GM23338 (cell line): ENCODE measurements at regions not wholly inside any gene's neighbourhood (a gene's known extent, or its start where the extent isn't known, plus 50 kb on each side); places are given as distances from the start of the nearest gene placed in this dataset.

Source experiments
- ATAC-seq: fragments of 200-7000 bp; cut with Tn5 transposase; 3 replicates; pipeline ENCODE4 v1.9.1; 2020
- DNase-seq: peaks from one replicate; pipeline ENCODE4 v3.0.0-alpha.2; 2015; ENCODE audit warnings: low spot score
- H2AFZ ChIP-seq: fragments of 200-600 bp; sonication (generic); 2 replicates; pipeline ENCODE4 v1.8.0; 2016; ENCODE audit warnings: antibody characterized with exemption, mild to moderate bottlenecking, moderate library complexity
- H3F3A ChIP-seq: fragments of 200-600 bp; sonication (generic); replicated peaks from 2 replicates; pipeline ENCODE4 v1.8.0; 2017; ENCODE audit warnings: antibody characterized with exemption, mixed run types, low read depth
- H3K27ac ChIP-seq: fragments of 200-600 bp; sonication (generic); 2 replicates; pipeline ENCODE4 v1.6.1; 2016; ENCODE audit warnings: low read depth
- H3K27me3 ChIP-seq: fragments of 200-600 bp; sonication (generic); 2 replicates; pipeline ENCODE4 v1.8.0; 2016; ENCODE audit warnings: mild to moderate bottlenecking, mixed run types, moderate library complexity; ENCODE audit not compliant: insufficient read depth
- H3K36me3 ChIP-seq: fragments of 200-600 bp; sonication (generic); 2 replicates; pipeline ENCODE4 v1.8.0; 2016; ENCODE audit warnings: mild to moderate bottlenecking; ENCODE audit not compliant: insufficient read depth
- H3K4me1 ChIP-seq: fragments of 200-600 bp; sonication (generic); 2 replicates; pipeline ENCODE4 v1.8.0; 2016; ENCODE audit warnings: mild to moderate bottlenecking, moderate library complexity; ENCODE audit not compliant: insufficient read depth
- H3K4me2 ChIP-seq: fragments of 200-600 bp; sonication (generic); 2 replicates; pipeline ENCODE4 v1.7.1; 2017; ENCODE audit warnings: mixed run types
- H3K4me3 ChIP-seq: fragments of 200-600 bp; sonication (generic); 2 replicates; pipeline ENCODE4 v1.6.1; 2016; ENCODE audit warnings: mixed run types
- H3K79me2 ChIP-seq: fragments of 200-600 bp; sonication (generic); replicated peaks from 2 replicates; pipeline ENCODE4 v1.8.0; 2017; ENCODE audit warnings: mild to moderate bottlenecking; ENCODE audit not compliant: insufficient read depth
- H3K9me2 ChIP-seq: fragments of 200-600 bp; sonication (generic); 2 replicates; pipeline ENCODE4 v1.8.0; 2017; ENCODE audit not compliant: insufficient read depth
- H4K20me1 ChIP-seq: fragments of 200-600 bp; sonication (generic); replicated peaks from 2 replicates; pipeline ENCODE4 v1.8.0; 2017; ENCODE audit warnings: mild to moderate bottlenecking; ENCODE audit not compliant: insufficient read depth
- H3K27ac Mint-ChIP-seq: 2 replicates; pipeline ENCODE4 v1.8.0; 2020; ENCODE audit warnings: inconsistent platforms, mild to moderate bottlenecking, moderate library complexity, mixed read lengths
- H3K27me3 Mint-ChIP-seq: 3 replicates; pipeline ENCODE4 v1.8.0; 2022; ENCODE audit warnings: low read depth, mild to moderate bottlenecking, moderate library complexity, mixed read lengths, inconsistent platforms; ENCODE audit not compliant: insufficient read depth, poor library complexity
- H3K36me3 Mint-ChIP-seq: 3 replicates; pipeline ENCODE4 v1.8.0; 2021; ENCODE audit warnings: low read depth, mild to moderate bottlenecking, inconsistent platforms, moderate library complexity, mixed read lengths
- H3K4me1 Mint-ChIP-seq: 3 replicates; pipeline ENCODE4 v1.8.0; 2020; ENCODE audit warnings: mild to moderate bottlenecking, inconsistent platforms, mixed read lengths
- H3K4me3 Mint-ChIP-seq: 3 replicates; pipeline ENCODE4 v1.8.0; 2021; ENCODE audit warnings: moderate library complexity, mild to moderate bottlenecking, inconsistent platforms, mixed read lengths
- H3K9me3 Mint-ChIP-seq: 3 replicates; pipeline ENCODE4 v1.8.0; 2020; ENCODE audit warnings: moderate library complexity, mild to moderate bottlenecking, inconsistent platforms, mixed read lengths
- STAT1 ChIP-seq: IDR thresholded peaks from one replicate; pipeline ENCODE4 v1.6.1; 2016; ENCODE audit warnings: antibody characterized with exemption; ENCODE audit not compliant: unreplicated experiment
- ZNF114 ChIP-seq: fragments of 250-450 bp; sonication (Bioruptor Pico); IDR thresholded peaks from 2 replicates; pipeline ENCODE4 v1.5.0; 2020; ENCODE audit warnings: mild to moderate bottlenecking, moderate library complexity
- TF ChIP-seq, protein P1 (sequence below): fragments of 250-450 bp; sonication (Bioruptor Pico); IDR thresholded peaks from 2 replicates; pipeline ENCODE4 v1.5.0; 2020; ENCODE audit warnings: mild to moderate bottlenecking, moderate library complexity
- TF ChIP-seq, protein P2 (sequence below): IDR thresholded peaks from 2 replicates; pipeline ENCODE4 v1.6.1; 2016; ENCODE audit warnings: antibody characterized with exemption

DNA sequence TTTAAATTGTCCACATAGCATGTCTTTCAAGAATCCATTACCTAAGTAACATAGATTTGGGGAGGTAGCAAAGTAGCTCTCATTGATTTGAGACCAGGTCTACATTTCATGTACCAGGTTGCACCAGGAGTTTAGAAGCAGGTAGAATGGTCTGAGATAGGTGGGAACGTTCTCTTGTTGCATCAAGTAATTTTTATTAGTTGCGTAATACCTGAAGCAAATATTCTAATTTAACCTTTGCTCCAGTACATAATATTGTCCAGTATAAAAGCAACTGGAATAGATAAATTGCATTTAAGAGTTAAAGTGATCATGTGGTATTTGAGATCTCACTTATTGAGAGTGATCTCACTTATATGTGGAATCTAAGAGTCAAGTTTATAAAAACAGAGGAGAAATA is 597.1 kb upstream of the PRMT6 start (continued):
- TF ChIP-seq, protein P1, sequence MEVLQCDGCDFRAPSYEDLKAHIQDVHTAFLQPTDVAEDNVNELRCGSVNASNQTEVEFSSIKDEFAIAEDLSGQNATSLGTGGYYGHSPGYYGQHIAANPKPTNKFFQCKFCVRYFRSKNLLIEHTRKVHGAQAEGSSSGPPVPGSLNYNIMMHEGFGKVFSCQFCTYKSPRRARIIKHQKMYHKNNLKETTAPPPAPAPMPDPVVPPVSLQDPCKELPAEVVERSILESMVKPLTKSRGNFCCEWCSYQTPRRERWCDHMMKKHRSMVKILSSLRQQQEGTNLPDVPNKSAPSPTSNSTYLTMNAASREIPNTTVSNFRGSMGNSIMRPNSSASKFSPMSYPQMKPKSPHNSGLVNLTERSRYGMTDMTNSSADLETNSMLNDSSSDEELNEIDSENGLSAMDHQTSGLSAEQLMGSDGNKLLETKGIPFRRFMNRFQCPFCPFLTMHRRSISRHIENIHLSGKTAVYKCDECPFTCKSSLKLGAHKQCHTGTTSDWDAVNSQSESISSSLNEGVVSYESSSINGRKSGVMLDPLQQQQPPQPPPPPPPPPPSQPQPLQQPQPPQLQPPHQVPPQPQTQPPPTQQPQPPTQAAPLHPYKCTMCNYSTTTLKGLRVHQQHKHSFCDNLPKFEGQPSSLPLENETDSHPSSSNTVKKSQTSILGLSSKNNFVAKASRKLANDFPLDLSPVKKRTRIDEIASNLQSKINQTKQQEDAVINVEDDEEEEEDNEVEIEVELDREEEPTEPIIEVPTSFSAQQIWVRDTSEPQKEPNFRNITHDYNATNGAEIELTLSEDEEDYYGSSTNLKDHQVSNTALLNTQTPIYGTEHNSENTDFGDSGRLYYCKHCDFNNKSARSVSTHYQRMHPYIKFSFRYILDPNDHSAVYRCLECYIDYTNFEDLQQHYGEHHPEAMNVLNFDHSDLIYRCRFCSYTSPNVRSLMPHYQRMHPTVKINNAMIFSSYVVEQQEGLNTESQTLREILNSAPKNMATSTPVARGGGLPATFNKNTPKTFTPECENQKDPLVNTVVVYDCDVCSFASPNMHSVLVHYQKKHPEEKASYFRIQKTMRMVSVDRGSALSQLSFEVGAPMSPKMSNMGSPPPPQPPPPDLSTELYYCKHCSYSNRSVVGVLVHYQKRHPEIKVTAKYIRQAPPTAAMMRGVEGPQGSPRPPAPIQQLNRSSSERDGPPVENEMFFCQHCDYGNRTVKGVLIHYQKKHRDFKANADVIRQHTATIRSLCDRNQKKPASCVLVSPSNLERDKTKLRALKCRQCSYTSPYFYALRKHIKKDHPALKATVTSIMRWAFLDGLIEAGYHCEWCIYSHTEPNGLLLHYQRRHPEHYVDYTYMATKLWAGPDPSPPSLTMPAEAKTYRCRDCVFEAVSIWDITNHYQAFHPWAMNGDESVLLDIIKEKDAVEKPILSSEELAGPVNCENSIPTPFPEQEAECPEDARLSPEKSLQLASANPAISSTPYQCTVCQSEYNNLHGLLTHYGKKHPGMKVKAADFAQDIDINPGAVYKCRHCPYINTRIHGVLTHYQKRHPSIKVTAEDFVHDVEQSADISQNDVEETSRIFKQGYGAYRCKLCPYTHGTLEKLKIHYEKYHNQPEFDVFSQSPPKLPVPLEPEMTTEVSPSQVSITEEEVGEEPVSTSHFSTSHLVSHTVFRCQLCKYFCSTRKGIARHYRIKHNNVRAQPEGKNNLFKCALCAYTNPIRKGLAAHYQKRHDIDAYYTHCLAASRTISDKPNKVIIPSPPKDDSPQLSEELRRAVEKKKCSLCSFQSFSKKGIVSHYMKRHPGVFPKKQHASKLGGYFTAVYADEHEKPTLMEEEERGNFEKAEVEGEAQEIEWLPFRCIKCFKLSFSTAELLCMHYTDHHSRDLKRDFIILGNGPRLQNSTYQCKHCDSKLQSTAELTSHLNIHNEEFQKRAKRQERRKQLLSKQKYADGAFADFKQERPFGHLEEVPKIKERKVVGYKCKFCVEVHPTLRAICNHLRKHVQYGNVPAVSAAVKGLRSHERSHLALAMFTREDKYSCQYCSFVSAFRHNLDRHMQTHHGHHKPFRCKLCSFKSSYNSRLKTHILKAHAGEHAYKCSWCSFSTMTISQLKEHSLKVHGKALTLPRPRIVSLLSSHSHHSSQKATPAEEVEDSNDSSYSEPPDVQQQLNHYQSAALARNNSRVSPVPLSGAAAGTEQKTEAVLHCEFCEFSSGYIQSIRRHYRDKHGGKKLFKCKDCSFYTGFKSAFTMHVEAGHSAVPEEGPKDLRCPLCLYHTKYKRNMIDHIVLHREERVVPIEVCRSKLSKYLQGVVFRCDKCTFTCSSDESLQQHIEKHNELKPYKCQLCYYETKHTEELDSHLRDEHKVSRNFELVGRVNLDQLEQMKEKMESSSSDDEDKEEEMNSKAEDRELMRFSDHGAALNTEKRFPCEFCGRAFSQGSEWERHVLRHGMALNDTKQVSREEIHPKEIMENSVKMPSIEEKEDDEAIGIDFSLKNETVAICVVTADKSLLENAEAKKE (CRISPR knock-in tag) = no peak
- TF ChIP-seq, protein P2, sequence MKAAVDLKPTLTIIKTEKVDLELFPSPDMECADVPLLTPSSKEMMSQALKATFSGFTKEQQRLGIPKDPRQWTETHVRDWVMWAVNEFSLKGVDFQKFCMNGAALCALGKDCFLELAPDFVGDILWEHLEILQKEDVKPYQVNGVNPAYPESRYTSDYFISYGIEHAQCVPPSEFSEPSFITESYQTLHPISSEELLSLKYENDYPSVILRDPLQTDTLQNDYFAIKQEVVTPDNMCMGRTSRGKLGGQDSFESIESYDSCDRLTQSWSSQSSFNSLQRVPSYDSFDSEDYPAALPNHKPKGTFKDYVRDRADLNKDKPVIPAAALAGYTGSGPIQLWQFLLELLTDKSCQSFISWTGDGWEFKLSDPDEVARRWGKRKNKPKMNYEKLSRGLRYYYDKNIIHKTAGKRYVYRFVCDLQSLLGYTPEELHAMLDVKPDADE = no peak
- TF ChIP-seq ZNF114 (CRISPR knock-in tag) = no peak

DNA sequence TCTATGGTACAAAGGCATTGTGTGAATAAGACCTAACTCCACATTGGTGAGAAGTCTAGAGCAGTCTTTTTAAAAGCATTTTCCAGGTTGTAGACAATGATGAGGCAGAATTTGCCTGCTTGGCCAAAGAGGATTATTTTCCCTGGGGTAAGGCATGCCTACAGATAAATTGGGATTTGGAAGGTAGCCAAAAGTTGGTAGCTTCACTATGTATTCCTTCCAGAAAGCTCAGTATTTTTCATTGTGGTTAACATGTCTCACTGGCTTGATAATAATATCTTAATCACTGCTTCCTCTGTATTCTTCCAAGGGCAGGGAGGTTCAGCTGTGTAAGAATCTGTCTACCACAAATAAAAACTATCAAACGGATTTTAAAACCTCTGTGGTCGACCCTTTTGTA is 590.8 kb upstream of the PRMT6 start:
- Histone ChIP-seq H3K79me2 (no peaks in the 10 kb centered on the region), H3K36me3 (no peaks in the 10 kb centered on the region), H3F3A (no peaks in the 10 kb centered on the region), H3K4me2 (no peak overlapping the region), H3K9me2 (no peaks in the 10 kb centered on the region; the same call in 1 of the 2 replicates), H2AFZ (no peak overlapping the region; the same call in 1 of the 2 replicates), H3K27ac (no peak overlapping the region), H3K4me3 (no peak overlapping the region), H3K27me3 (no peaks in the 10 kb centered on the region), H4K20me1 (no peaks in the 10 kb centered on the region), H3K4me1 (no peaks in the 10 kb centered on the region)
- no peaks in the 10 kb centered on the region for H3K27me3 Mint-ChIP-seq
- no peaks in the 10 kb centered on the region for H3K4me1 Mint-ChIP-seq
- H3K4me3 Mint-ChIP-seq = no peak overlapping the region
- H3K36me3 Mint-ChIP-seq = peaks cover 7% of the 10 kb centered on the region; the same call in 2 of the 3 replicates
- peaks cover 14% of the 10 kb centered on the region; the same call in 2 of the 3 replicates for H3K9me3 Mint-ChIP-seq
- TF ChIP-seq STAT1 = no peak
- DNase-seq (no peak), ATAC-seq (no peak)
- H3K27ac Mint-ChIP-seq = no peak overlapping the region
